GM12878 (cell line): ENCODE measurements at regions not wholly inside any gene's neighbourhood (a gene's known extent, or its start where the extent isn't known, plus 50 kb on each side); places are given as distances from the start of the nearest gene placed in this dataset.

Source experiments
- ATAC-seq: fragments of 200-7000 bp; cut with Tn5 transposase; 3 replicates; pipeline ENCODE4 v1.9.1; 2020; ENCODE audit warnings: mild to moderate bottlenecking, moderate library complexity
- BruUV-seq: library from RNA; stranded (reverse); fragments of 400-500 nt; replicated peaks from 2 replicates; lab custom pipeline; 2021; lab: Mats Ljungman, UMichigan
- CTCF ChIA-PET: fragments of 300-600 bp; sonication (Branson Sonifier 250); formaldehyde crosslinking; extraction: SDS; loops from one replicate; lab custom pipeline; 2021; ENCODE audit warnings: inconsistent platforms; lab: Yijun Ruan, JAX
- POLR2A ChIA-PET: fragments of 350-600 bp; formaldehyde crosslinking; extraction: SDS; loops from one replicate; lab custom pipeline; 2021; ENCODE audit warnings: inconsistent platforms; lab: Charles Lee
- RAD21 ChIA-PET: fragments of 300-600 bp; sonication (Branson Sonifier 250); formaldehyde crosslinking; loops from one replicate; lab custom pipeline; 2023; ENCODE audit warnings: antibody characterized with exemption; ENCODE audit not compliant: unreplicated experiment; lab: Charles Lee
- SMC1A ChIA-PET: fragments of 300-600 bp; sonication (Branson Sonifier 250); formaldehyde crosslinking; loops from one replicate; lab custom pipeline; 2023; ENCODE audit not compliant: unreplicated experiment, uncharacterized antibody; lab: Charles Lee
- DNase-seq: peaks from one replicate; pipeline ENCODE4 v3.0.0-alpha.2; 2011; ENCODE audit warnings: low read depth, low spot score
- FAIRE-seq: peaks from 3 replicates; lab custom pipeline; 2011; peaks lifted over from hg19 to GRCh38; lab: Jason Lieb, UNC
- H2AFZ ChIP-seq: 2 replicates; pipeline ENCODE4 v1.6.0; 2011; ENCODE audit warnings: low read depth, low read length, control low read depth; ENCODE audit not compliant: control insufficient read depth
- H3K27ac ChIP-seq: 2 replicates; pipeline ENCODE4 v1.5.1; 2011; ENCODE audit warnings: control low read depth; ENCODE audit not compliant: control insufficient read depth, insufficient read depth
- H3K27me3 ChIP-seq, 2 experiments: replicated peaks in 1 of 2; 2 replicates each; pipeline versions ENCODE4 v1.6.0 to v1.6.1; 2011; ENCODE audit warnings: low read length in 1 of 2; ENCODE audit not compliant: control insufficient read depth in 2 of 2, insufficient read depth in 2 of 2
- H3K36me3 ChIP-seq, 2 experiments: 2 replicates each; pipeline ENCODE4 v1.5.1; 2011; ENCODE audit warnings: low read length in 1 of 2; ENCODE audit not compliant: control insufficient read depth in 2 of 2, insufficient read depth in 2 of 2
- H3K4me1 ChIP-seq: 2 replicates; pipeline ENCODE4 v1.6.1; 2011; ENCODE audit warnings: mild to moderate bottlenecking, low read length, moderate library complexity, mixed read lengths; ENCODE audit not compliant: control insufficient read depth, insufficient read depth
- H3K4me2 ChIP-seq: 2 replicates; pipeline ENCODE4 v1.6.0; 2011; ENCODE audit warnings: control low read depth; ENCODE audit not compliant: control insufficient read depth, insufficient read depth
- H3K4me3 ChIP-seq: fragments of 200-600 bp; sonication (generic); 2 replicates; pipeline ENCODE4 v1.5.1; 2016
- H3K79me2 ChIP-seq: 2 replicates; pipeline ENCODE4 v1.6.0; 2011; ENCODE audit warnings: low read length; ENCODE audit not compliant: control insufficient read depth, insufficient read depth
- H3K9ac ChIP-seq: 2 replicates; pipeline ENCODE4 v1.8.0; 2011; ENCODE audit warnings: low read length, control low read depth, mixed read lengths; ENCODE audit not compliant: control insufficient read depth, insufficient read depth
- H3K9me3 ChIP-seq: replicated peaks from 3 replicates; pipeline ENCODE4 v1.5.1; 2011; ENCODE audit warnings: mild to moderate bottlenecking, low read length; ENCODE audit not compliant: control insufficient read depth, insufficient read depth
- H4K20me1 ChIP-seq: 2 replicates; pipeline ENCODE4 v1.6.0; 2011; ENCODE audit not compliant: control insufficient read depth, insufficient read depth
- BRCA1 ChIP-seq: IDR thresholded peaks from 2 replicates; pipeline ENCODE4 v1.6.1; 2011; ENCODE audit warnings: low read depth, low read length, improper control_type of control experiment
- GABPA ChIP-seq: IDR thresholded peaks from 2 replicates; pipeline ENCODE4 v1.6.1; 2014; ENCODE audit warnings: antibody characterized with exemption, low read depth, mild to moderate bottlenecking, inconsistent platforms
- IRF3 ChIP-seq: fragments of 450-650 bp; IDR thresholded peaks from 2 replicates; pipeline ENCODE4 v1.6.1; 2014; ENCODE audit warnings: mild to moderate bottlenecking
- NFXL1 ChIP-seq: fragments of 450-650 bp; IDR thresholded peaks from 2 replicates; pipeline ENCODE4 v1.6.1; 2017; ENCODE audit warnings: antibody characterized with exemption, mild to moderate bottlenecking, borderline replicate concordance
- RFX5 ChIP-seq: IDR thresholded peaks from 2 replicates; pipeline ENCODE4 v1.6.1; 2011; ENCODE audit warnings: low read depth, low read length, improper control_type of control experiment
- STAT3 ChIP-seq: IDR thresholded peaks from 2 replicates; pipeline ENCODE4 v1.6.1; 2011; ENCODE audit warnings: low read depth, low read length, improper control_type of control experiment
- TCF3 ChIP-seq: IDR thresholded peaks from 2 replicates; pipeline ENCODE4 v1.6.1; 2012; ENCODE audit warnings: low read depth, mild to moderate bottlenecking, low read length, borderline replicate concordance; ENCODE audit not compliant: insufficient read depth
- YY1 ChIP-seq: IDR thresholded peaks from 2 replicates; pipeline ENCODE4 v1.6.1; 2011; ENCODE audit warnings: low read depth, mild to moderate bottlenecking, low read length
- ZNF207 ChIP-seq: fragments of 450-650 bp; IDR thresholded peaks from 2 replicates; pipeline ENCODE4 v1.6.1; 2014; ENCODE audit warnings: antibody characterized with exemption, mild to moderate bottlenecking, borderline replicate concordance
- ZSCAN29 ChIP-seq: fragments of 450-650 bp; IDR thresholded peaks from 2 replicates; pipeline ENCODE4 v1.6.1; 2017; ENCODE audit warnings: mild to moderate bottlenecking, moderate library complexity
- WGBS: methylation state at CpG from one replicate; pipeline ENCODE4 v1.1.6; 2016; ENCODE audit warnings: low lambda C conversion rate; ENCODE audit not compliant: insufficient replicate concordance, insufficient coverage; ENCODE audit errors: missing lambda C conversion rate; 5-methylcytosine and 5-hydroxymethylcytosine counted together
- in situ Hi-C: fragments of 300-500 bp; cut with MboI; formaldehyde crosslinking; loops from 9 replicates; pipeline ENCODE4 v1.14.3; 2018; ENCODE audit warnings: mixed read lengths
- intact Hi-C: fragments of 100-400 bp; cut with micrococcal nuclease; formaldehyde crosslinking; loops from one replicate; pipeline ENCODE4 v1.14.2; 2022; ENCODE audit not compliant: unreplicated experiment
- TF ChIP-seq, protein P1 (sequence below): IDR thresholded peaks from 2 replicates; pipeline ENCODE4 v1.6.1; 2012; ENCODE audit warnings: mild to moderate bottlenecking, low read depth, low read length

GRCh38 chr5:56323505-56323904 lies 90.4 kb upstream of the ANKRD55 start:
- H3K27ac ChIP-seq: no peak overlapping the region
- no peaks in the 10 kb centered on the region for H3K36me3 ChIP-seq
- no peak for DNase-seq
- ChIA-PET RAD21 (interaction anchor here (1.0 to 1.6 kb wide), 2 partner anchors 10 to 147 kb away, joined by 3 to 4 read pairs; no protein-coding TSS in a partner anchor), CTCF (interaction anchor here (0.9 to 2.2 kb wide), 4 partner anchors 8 to 363 kb away, joined by 3 to 10 read pairs (median 3); no protein-coding TSS in a partner anchor), POLR2A (no interaction called here), SMC1A (interaction anchor here (0.6 to 1.9 kb wide), 5 partner anchors 8 to 686 kb away, joined by 3 to 6 read pairs (median 5); no protein-coding TSS in a partner anchor)
- BruUV-seq: no TSS peak
- 88% methylated on average over 2 of the region's 2 CpGs for WGBS
- no peaks in the 10 kb centered on the region; the same call in 2 of the 3 replicates for H3K9me3 ChIP-seq
- TF ChIP-seq ZSCAN29 (no peak), NFXL1 (no peak), RFX5 (no peak), TCF3 (no peak), YY1 (no peak), ZNF207 (no peak), STAT3 (no peak), IRF3 (no peak), GABPA (no peak), BRCA1 (no peak)
- TF ChIP-seq, protein P1, sequence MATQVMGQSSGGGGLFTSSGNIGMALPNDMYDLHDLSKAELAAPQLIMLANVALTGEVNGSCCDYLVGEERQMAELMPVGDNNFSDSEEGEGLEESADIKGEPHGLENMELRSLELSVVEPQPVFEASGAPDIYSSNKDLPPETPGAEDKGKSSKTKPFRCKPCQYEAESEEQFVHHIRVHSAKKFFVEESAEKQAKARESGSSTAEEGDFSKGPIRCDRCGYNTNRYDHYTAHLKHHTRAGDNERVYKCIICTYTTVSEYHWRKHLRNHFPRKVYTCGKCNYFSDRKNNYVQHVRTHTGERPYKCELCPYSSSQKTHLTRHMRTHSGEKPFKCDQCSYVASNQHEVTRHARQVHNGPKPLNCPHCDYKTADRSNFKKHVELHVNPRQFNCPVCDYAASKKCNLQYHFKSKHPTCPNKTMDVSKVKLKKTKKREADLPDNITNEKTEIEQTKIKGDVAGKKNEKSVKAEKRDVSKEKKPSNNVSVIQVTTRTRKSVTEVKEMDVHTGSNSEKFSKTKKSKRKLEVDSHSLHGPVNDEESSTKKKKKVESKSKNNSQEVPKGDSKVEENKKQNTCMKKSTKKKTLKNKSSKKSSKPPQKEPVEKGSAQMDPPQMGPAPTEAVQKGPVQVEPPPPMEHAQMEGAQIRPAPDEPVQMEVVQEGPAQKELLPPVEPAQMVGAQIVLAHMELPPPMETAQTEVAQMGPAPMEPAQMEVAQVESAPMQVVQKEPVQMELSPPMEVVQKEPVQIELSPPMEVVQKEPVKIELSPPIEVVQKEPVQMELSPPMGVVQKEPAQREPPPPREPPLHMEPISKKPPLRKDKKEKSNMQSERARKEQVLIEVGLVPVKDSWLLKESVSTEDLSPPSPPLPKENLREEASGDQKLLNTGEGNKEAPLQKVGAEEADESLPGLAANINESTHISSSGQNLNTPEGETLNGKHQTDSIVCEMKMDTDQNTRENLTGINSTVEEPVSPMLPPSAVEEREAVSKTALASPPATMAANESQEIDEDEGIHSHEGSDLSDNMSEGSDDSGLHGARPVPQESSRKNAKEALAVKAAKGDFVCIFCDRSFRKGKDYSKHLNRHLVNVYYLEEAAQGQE: no peak
- no peak for ATAC-seq
- no peaks in the 10 kb centered on the region for H3K27me3 ChIP-seq
- no peak for FAIRE-seq
- H4K20me1 ChIP-seq: no peaks in the 10 kb centered on the region
- intact Hi-C loops: no loop called here
- H3K4me3 ChIP-seq: no peak overlapping the region
- no peak overlapping the region for H2AFZ ChIP-seq
- peaks cover 13% of the 10 kb centered on the region for H3K4me1 ChIP-seq
- H3K9ac ChIP-seq: no peak overlapping the region
- no peak overlapping the region for H3K4me2 ChIP-seq
- in situ Hi-C loops: no loop called here
- no peaks in the 10 kb centered on the region for H3K79me2 ChIP-seq
